Suppressor macrophage (primary cell): ENCODE measurements at regions not wholly inside any gene's neighbourhood (a gene's known extent, or its start where the extent isn't known, plus 50 kb on each side); places are given as distances from the start of the nearest gene placed in this dataset.
"Not testable (repeated sequence)": the region's sequence is repeated elsewhere in the genome, so short reads cannot be mapped to it uniquely, and the experiment has no call there.

ENCODE experiments used
- DNase-seq, 4 experiments: peaks; one replicate each; pipeline ENCODE4 v3.0.0-alpha.2; 2020 to 2022

DNA sequence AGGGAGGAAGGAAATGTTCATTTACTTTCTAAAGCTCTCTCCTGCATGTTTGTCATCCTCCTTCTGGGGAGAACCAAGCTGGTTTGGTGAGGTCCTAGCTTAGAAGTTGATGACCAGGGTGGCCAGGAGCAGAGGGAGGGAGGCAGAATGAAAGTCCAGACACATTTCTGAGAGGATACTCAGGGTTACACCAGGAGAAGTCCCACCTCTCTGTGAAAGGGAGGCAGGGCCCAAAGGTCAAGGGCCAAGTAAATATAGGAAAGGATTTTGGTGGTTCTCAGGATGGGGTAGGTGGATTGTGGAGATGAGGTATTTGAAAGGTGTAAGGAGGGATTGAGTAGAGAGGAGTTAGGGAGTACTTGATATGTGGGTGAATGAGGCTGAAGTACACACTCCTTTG, 58.0 kb upstream of the FBXO11 start:
- DNase-seq: no peak

DNA sequence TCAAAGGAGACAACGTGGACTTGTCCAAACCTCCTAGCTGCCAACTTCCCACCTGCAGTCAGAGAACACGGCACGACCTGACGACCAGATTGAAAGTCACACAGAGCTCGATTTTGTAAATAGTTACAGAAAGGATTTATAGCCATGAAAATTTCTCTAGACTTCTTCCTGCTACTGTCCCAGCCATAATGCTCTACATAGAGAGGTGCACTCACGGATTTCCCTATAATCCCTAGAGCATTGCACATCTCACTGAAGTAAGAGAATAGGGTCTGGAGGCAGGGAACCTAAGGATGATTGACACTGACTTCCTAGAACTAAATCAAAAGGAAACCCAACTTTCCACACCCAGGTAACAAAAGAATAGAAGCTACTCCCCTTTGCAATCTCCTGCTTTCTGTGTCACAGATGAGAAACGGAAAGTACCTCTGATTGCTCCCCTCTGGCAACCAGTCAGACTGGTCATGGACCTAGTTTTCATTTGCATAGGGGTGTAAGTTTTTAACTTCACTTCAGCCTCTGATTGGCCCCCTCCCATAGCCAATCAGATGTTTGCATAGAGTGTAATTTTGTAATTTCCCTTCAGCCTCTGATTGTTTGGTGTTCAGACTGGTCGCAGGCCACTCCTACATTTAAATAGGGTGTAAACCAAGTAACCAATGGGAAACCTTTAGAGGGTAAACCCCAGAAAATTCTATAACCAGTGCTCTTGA, 58.6 kb upstream of the FBXO11 start:
- DNase-seq: no peak

DNA sequence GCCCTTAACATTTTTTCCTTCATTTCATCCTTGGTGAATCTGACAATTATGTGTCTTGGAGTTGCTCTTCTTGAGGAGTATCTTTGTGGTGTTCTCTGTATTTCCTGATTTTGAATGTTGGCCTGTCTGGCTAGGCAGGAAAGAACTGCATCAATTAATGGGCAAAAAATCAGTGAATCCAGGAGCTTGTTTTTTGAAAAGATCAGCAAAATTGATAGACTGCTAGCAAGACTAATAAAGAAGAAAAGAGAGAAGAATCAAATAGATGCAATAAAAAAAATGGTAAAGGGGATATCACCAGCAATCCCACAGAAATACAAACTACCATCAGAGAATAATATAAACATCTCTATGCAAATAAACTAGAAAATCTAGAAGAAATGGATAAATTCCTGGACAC, 70.4 kb upstream of the FBXO11 start:
- not testable (repeated sequence) for DNase-seq

DNA sequence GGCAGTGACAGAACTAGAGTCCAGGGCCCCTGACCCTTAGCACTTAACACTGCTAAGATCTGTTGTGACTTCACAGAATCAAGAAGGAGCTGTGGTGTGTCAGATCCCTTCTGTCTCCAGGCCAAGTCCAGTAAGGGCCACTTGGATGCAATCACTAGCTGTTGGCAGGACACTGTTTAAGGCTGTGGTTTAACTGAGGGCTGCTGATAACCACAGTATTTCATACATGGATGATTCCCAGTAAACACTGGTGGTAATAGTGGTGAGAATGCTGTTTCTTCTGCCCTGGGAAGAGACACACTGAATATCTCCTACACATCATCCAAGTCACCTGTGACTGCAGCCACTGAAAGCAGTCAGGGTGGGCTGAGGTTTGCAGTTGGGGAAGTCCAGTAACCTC, 77.7 kb upstream of the FBXO11 start:
- no peak for DNase-seq

DNA sequence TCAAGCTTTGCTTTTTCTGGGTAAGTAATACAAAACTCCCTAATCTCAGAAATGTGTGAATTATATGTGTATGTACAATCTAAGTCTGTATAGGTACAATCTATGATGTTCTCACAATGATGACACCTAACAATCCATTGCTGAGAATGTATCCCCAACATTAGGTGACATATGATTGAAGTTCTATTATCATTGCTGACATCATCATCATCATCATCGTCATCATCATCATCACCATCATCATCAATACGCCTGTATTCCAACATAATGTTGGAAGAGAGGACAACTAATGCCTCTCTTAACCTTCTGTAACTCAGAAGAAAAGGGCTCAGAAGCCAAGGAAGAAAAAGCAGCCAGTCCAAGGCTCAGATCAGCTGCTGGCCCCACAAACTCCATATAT, 84.2 kb upstream of the FBXO11 start:
- no peak for DNase-seq

DNA sequence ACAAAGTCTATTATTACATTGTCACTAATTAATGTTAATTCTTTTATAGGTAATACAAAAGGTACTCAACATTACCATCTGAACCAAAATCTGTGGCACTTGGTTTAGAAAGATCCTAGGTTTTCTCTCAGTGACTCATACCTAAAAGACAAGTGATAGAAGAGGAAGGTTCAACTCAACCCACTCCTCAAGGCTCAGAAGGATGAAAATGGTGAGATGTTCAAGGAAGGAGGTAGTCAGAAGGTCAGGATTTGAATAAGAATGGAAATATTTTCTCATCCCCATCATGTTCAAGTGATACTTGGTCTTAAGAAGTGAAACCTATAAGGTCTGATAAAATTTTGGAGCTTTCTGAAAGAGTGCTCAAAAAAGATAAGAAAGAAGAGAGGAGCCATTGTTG, 86.4 kb upstream of the FBXO11 start:
- no peak for DNase-seq

DNA sequence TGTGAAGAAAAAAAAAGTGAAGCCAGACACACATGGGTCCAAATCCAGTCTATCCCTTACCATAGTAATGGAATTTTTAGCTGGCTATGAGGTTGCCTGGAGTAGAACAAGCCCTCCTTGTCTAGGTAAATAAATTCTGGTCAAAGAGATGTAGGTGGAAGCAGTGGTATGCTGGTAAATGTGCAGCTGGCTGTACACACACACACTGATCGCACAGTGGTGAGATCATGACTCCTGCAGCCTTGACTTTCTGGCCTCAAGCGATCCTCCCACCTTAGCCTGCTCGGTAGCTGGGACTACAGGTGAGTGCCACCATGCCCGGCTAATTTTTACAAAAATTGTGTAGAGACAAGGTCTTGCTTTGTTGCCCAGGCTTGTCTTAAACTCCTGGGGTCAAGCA, 90.5 kb upstream of the FBXO11 start:
- DNase-seq: no peak

DNA sequence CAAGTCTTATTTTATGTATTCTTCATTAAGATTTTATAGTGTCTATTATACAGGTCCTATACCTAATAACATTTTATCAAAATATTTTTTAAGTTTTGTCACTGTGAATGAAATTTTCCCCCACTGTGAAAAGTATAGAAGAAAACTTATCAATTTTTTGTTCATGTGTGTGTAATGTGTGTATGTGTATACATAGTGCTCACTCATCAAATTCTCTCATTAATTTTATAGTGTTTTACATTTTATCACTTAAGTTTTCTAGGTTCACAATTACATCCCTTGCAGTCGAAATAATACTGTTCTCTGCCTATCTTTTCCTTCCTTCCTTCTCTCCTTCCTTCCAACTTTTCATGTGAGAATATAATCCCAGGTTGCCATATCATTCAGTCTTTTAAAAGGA, 93.2 kb upstream of the FBXO11 start:
- DNase-seq: no peak

DNA sequence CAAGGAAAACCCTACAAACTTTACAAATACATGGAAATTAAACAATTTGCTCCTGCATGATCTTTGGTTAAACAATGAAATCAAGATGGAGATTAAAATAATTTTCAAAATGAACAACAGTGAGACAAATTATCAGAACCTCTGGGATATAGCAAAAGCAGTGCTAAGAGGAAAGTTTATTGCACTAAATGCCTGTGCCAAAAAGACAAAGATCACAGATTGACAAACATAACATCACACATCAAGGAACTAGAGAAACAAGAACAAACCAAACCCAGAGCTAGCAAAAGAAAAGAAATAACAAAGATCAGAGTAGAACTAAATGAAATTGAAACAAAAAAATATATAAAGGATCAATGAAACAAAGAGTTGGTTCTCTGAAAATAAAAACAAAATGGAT, 95.2 kb upstream of the FBXO11 start:
- DNase-seq: no peak

DNA sequence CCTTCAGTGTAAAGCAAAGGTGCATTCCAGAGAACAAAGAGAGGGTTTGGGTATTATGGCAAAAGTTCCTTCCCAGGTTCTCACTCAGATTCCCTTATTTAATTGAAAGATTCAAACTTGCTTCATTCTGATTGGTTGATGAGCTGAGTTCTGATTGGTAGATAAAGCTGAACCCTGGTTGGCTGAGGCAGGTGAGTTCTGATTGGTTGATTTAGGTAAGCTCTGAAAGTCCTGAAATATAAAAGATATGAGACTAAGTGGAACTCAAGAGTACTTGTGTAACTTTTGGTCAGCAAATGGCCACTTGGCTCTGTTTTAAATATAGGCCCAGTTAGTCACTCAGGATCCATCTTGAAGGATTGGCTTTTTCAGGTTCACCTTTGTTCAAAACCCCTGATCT, 99.8 kb upstream of the FBXO11 start:
- DNase-seq: no peak

DNA sequence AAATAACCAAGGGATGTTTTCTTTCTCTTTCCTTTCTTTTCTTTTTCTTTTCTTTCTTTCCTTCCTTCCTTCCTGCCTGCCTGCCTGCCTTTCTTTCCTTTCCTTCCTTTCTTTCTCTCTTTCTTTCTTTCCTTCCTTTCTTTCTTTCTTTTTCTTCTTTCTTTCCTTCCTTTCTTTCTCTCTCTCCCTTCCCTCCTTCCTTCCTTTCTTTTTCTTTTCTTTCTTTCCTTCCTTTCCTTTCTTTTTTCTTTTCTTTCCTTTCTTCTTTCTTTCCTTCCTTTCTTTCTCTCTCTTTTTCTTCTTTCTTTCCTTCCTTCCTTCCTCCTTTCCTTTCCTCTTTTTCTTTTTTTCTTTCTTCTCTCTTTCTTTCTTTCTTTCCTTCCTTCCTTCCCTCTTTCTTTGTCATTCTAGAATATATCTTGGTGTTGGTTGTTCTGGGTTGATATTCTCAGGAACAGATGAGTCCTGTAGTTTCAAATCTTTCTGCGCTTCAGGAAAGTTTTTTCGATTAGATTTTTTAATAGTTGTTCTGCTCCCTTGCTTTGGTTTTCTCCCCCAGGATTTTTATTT, 101.5 kb upstream of the FBXO11 start:
- no peak for DNase-seq

DNA sequence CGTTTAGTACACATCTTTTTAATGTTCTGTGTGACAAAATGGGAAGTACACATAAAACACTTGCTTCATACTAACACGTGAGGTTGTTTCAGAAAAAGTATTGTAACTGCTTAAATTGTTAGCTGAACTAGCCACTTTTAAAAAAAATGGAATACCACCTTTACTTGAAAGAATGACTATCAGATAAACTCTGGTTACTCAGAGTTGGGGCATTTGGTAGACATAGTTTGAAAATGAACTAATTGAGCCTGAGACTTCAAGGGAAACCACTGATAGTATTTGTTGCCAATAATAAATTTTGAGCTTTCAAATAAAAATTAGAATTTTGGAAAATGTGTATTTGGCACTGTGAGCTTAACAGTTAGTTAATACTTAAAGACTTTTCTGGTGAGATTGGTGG, 103.0 kb upstream of the FBXO11 start:
- no peak for DNase-seq

DNA sequence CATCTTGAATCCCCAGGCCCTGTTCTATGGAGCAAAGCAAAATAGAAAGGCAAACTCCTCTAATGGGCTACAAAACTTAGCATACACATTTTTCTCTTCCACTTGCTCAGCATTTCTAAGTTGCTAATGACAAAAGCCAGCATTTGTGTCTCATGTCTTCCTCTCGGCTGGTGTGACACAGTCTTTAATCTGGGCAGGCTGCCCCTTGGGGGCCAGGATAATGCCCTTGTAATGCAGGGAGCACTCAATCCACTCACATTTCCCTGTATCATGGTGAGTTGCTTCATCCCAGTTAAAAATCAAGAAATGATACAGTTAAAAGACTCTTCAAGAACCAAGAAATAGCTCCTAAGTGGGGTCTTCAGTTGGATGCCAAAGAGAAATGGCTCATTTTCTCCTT, 109.1 kb upstream of the FBXO11 start:
- no peak for DNase-seq

DNA sequence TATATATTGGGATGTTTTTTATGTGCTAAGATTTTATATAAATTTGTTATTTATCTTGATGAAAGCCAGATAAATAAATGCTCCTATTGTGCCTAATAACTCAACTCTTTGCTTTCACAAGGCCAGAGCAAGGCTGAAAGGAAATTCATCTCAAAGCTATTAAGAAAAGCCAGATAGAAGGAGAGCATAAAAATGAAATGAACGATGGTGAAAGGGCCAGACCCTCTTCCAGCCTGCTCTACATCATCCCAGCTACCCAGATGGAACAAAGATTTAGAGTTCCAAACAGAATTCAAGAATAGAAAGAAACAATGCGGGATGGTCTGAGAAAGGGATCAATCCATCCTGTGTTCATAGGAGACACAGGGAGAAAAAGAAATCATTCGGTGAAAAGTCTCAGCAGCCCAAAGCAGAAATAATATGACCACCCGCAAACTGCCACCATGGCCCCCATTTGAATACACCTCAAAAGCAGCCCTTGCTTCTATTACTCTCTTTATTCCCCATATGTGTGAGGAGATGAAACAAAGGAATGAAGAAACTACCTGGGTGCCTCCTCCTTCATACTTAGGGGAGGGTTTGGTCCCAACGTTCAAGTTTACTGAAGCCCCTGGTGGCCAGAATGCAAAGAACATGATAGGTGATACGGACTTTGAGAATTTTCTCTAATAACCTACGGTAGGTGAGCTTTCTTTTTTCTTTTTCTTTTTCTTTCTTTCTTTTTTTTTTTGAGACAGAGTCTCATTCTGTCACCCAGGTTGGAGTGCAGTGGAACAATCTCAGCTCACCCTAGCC, 110.1 kb upstream of the FBXO11 start:
- no peak for DNase-seq

DNA sequence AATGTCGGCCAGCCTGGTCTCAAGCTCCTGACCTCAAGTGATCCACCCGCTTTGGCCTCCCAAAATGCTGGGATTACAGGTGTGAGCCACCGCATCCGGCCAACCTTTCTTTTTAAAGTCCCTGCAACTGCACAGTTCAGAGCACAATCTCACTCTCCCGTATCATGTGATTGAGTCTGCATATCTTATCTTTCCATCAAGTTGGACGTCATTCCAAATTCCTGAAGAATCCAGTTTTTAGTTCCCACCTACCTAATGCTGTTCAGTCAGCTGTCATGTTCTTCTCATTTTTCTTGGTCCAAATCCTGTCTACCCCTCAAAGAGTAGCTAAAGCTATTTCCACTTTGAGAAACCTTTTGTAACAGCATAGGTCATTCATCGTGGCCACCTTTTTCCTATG, 110.8 kb upstream of the FBXO11 start:
- no peak for DNase-seq

DNA sequence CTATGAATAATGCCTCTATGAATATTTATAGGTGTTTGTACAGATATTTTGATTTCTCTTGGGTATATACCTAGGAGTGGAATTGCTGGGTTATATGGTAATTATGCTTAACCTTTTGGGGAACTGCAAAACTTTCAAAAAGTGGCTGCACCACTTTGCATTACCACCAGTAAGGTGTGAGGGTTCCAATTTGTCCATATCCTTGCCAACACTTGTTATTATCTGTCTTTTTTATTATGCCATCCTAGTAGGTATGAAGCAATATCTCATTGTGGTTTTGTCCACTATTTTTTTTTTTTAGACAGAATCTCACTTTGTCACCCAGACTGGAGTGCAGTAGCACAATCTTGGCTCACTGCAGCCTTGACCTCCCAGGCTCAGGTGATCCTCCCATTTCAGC, 112.2 kb upstream of the FBXO11 start:
- no peak for DNase-seq

DNA sequence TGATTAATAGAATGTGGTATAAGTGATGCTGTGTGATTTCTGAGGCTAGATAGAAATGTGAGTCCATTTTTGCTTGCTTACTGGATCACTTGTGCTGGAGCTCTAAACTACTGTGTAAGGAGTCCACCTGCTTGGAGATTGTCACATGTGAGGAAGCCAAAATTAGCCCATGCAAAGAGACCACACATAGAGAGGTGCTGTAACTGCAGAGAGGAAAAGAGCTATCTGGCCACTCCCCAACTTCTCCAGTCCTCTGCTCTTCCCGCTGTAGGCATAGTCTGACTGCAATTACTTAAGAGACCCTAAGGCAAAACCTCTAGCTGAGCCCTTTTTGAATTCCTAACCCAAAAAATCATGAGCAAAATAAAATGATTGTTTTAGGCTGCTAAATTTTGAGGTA, 120.6 kb upstream of the FBXO11 start:
- DNase-seq: no peak

DNA sequence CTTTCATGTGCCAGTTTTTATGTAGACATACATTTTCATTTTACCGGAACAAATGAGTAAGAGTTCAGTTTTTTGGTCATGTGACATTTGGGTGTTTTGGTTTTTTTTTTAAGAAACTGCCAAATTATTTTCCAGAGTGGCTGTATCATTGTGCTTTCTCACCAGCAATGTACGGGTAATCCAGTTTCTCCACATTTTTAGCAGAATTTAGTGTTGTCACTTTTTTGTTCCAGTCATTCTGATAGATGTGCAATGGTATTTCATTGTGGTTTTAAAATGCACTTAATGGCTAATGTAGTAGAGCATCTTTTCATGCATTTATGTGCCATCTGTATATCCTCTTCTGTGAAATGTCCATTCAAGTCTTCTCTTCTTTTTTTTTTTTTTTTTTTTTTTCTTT, 126.5 kb upstream of the FBXO11 start:
- DNase-seq: no peak

DNA sequence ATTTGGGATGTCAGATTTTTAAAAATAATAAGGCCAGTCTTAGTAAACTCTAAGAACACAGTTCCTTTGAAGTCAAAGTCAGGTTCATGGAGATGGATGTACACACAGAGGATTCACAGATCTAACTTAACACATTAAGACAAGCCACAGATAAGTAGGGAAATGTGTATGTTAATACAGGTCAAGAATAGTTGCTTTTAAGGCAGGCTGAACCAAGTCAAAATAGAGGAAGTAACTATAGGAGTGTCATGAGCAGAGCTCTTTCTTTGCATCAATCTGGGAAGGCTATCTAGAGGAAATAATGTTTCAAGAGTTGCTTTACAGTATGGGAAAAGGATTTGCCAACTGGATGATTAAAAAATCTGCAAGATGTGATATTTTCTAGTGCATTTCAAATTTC, 128.0 kb upstream of the FBXO11 start:
- DNase-seq: peak in 3 of 4 experiments; percentile 5 to 46 (median 43)

DNA sequence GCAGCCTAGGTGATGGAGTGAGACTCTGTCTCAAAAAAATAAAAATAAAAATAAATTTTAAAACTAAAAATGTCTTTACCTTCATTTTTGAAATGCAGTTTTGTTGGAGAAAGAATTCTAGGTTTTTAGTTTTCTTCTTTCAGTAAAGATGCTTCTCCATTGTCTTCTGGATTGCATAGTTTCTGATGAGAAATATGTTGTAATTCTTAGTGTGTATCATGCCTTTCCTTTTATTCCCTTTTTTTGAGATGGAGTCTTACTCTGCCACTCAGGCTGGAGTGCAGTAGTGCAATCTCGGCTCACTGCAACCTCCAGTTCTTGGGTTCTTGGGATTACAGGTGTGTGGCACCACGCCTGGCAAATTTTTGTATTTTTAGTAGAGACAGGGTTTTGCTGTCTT, 130.0 kb upstream of the FBXO11 start:
- DNase-seq: no peak

DNA sequence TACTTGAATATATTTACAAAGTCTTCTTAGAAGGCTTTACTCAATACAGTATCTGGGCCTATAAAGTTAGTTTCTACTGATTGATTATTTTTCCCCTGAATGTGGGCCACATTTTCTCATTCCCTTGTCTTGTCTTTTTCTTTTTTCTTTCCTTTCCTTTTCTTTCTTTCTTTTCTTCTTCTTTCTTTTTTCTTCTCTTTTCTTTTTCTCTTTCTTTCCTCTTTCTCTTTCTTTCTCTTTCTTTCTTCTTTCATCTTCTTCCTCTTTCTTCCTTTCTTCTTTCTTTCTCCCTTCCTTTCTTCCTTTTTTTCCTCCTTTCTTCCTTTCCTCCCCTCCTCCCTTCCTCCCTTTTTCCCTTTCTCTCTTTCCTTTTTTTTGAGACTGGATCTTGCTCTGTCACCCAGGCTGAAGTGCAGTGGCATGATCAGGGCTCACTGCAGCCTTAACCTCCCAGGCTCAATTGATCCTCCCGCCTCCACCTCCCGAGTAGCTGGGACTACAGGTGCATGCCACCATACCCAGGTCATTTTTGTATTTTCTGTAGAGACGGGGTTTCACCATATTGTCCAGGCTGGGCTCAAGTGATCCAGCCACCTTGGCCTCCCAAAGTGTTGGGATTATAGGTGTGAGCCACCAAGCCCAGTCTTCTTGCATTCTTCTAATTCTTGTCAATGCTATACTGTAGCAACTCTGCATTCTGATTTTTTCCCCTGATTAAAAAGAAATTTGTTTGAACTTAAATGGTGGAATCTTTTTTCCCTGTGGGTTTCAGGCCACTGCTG, 133.1 kb upstream of the FBXO11 start:
- DNase-seq: no peak

DNA sequence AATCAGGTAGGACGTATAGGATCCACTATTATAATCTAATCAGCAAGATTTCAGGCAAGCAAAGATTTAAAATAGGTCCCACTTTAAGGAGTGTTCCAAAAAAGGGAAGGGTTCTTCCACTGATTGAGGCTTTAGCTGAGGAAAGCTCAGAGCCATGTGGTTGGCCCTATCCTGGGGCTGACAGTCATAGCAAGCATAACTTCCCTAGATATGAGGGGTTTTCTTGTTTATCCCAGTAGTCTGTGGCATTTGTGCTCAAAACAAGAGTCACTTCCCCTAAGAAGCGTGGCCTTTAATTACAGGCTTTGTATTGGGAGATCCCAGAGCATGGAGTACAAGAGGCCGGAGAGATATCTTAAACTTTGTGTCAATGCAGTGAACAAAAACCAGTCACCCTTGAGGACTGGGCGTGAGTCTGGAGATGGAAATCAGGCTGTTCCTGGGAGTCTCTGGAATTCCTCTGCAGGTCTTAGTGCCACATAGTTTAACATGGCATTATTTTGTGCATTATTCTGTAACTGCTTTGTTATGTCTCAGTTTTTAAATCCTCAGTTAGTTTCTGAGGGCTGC, 136.9 kb upstream of the FBXO11 start:
- DNase-seq: peak; percentile 55 to 75 (median 68)

DNA sequence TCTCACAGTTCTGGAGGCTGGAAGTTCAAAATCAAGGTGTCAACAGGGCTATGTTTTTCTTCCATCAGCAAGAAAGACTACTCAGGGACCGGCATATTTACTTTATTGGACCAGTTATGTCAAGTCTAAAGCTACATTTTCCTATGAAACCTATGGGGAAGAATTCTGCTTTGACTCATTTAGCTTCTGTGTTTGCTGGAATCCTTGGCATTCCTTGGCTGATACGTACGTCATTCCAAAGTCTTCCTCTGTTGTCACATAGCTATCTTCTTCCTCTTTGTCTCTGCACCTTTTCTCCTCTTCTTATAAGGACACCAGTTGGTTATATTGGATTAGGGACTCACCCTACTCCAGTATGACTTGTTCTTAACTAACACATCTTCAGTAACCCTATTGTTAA, 137.4 kb upstream of the FBXO11 start:
- no peak for DNase-seq
